Right lobe of liver (tissue), 4 donors: ENCODE measurements at regions not wholly inside any gene's neighbourhood (a gene's known extent, or its start where the extent isn't known, plus 50 kb on each side); places are given as distances from the start of the nearest gene placed in this dataset.

Experiments
- POLR2A ChIP-seq: fragments of 450-650 bp; IDR thresholded peaks from one replicate; pipeline ENCODE4 v1.6.1; 2017; ENCODE audit warnings: antibody characterized with exemption, mild to moderate bottlenecking
- TF ChIP-seq, protein P1 (sequence below), 4 donors: fragments of 200-600 bp in 3 of 4; fragments of 450-650 bp in 1 of 4; IDR thresholded peaks; one replicate each; pipeline versions ENCODE4 v1.5.1 to v1.8.0; 2016 to 2022; ENCODE audit warnings: antibody characterized with exemption in 4 of 4, mild to moderate bottlenecking in 2 of 4
- donor health status: DM: no; HTN: no; CAD: no.
- donor health status: DM: no; HTN: no; CAD: no.
- donor health status: DM: no; HTN: yes; CAD: no.

DNA sequence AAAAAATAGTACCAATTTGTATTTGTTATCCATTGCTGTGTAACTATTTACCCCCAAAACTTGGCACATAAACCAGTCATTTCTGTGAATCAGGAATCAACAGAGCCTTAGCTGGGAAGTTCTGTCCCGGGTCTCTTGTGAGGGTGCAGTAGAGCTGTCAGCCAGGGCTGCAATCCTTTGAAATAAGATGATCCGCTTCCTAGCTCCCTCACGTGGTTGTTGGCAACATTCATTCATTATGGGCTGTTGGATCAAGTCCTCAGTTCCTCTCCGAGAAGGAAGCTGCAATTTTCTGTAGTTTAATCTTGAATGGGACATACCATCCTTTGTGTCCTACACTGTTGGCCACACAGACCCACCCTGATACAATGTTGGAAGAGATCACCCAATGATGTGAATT, 277.2 kb downstream of the SUCLA2 start:
- TF ChIP-seq, protein P1, sequence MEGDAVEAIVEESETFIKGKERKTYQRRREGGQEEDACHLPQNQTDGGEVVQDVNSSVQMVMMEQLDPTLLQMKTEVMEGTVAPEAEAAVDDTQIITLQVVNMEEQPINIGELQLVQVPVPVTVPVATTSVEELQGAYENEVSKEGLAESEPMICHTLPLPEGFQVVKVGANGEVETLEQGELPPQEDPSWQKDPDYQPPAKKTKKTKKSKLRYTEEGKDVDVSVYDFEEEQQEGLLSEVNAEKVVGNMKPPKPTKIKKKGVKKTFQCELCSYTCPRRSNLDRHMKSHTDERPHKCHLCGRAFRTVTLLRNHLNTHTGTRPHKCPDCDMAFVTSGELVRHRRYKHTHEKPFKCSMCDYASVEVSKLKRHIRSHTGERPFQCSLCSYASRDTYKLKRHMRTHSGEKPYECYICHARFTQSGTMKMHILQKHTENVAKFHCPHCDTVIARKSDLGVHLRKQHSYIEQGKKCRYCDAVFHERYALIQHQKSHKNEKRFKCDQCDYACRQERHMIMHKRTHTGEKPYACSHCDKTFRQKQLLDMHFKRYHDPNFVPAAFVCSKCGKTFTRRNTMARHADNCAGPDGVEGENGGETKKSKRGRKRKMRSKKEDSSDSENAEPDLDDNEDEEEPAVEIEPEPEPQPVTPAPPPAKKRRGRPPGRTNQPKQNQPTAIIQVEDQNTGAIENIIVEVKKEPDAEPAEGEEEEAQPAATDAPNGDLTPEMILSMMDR (IDR thresholded peaks at IDR 0.05) = no peak
- TF ChIP-seq POLR2A = no peak
